HG03097 (cell line): ENCODE measurements at regions not wholly inside any gene's neighbourhood (a gene's known extent, or its start where the extent isn't known, plus 50 kb on each side); places are given as distances from the start of the nearest gene placed in this dataset.

Experiments
- ATAC-seq: cut with Tn5 transposase; IDR thresholded peaks from one replicate; pipeline ENCODE4 v1.9.1; 2021; ENCODE audit not compliant: unreplicated experiment, low FRiP score

DNA sequence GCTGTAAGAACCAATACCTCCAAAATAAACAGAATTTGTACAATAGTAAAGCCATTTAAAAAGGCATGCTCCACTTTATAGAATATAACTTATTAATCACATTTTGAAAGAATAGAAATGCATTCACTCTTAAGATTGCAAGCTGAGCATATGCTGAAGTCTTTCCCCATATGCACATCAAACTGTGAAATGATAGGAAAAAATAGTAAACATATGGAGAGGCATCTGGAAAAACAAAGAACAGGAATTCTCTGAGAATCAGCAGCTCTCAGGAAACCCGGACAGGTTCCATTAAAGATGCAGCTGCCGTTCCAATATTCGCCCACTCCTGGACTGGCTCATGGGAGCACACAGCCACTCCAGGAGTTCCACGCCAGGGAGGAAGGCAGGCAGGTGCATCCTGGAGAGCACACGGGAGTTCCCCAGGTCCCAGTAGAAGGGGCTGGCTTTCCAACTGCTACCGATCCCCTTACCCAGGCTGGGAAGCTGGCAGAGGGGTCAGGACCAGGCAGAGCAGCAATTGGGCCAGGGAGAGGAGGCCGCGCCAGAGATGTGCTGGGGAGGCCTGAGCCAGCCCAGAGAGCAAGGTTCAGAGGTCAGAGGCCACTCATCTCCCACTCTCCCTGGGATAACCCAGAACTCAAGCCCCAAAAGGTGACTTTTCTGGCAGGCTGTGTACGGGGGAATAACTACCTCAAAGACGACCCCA lies 111.1 kb downstream of the DLL1 start:
- no peak for ATAC-seq

DNA sequence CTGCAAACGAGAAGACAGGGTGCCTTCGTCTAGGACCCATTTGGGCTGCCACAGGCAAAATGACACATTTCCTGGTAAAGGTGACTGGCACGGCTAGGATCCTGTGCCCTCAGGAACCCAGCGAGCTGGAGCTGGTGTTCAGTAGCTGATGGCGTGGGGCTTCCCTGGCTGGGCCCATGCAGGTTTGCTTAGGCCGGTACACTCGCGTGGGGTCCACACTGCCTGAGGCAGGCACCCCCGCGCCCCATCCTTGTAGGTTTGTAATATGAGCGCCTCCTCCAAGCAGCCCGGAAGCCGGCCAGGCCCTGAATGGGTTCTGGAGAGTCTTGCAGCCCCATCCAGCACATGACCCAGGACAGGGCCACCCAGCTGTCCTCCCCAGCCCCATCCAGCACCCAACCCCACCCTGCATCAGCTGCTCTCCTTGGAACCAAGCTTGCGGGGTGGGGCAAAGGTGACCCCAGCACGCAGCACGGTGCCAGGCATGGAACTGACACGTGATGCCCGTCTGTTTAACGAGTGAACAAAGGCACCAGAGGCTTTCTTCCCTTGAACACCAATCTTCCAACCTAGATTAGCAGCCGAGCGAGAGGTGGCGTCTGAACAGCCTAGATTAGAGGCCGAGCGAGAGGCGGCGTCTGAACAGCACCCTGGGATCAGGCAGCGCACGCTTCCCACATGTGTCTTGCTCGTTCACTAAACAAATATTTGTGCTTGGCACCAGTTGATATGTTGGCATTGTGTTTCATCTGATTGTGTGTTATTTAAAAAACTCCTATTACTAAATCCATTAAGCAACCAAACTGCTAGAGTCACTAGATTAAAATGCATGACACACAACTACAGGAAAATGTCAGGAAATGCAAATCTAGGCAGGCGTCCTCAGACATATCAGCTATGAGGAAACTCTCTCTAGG lies 112.1 kb downstream of the DLL1 start:
- ATAC-seq, result no peak

DNA sequence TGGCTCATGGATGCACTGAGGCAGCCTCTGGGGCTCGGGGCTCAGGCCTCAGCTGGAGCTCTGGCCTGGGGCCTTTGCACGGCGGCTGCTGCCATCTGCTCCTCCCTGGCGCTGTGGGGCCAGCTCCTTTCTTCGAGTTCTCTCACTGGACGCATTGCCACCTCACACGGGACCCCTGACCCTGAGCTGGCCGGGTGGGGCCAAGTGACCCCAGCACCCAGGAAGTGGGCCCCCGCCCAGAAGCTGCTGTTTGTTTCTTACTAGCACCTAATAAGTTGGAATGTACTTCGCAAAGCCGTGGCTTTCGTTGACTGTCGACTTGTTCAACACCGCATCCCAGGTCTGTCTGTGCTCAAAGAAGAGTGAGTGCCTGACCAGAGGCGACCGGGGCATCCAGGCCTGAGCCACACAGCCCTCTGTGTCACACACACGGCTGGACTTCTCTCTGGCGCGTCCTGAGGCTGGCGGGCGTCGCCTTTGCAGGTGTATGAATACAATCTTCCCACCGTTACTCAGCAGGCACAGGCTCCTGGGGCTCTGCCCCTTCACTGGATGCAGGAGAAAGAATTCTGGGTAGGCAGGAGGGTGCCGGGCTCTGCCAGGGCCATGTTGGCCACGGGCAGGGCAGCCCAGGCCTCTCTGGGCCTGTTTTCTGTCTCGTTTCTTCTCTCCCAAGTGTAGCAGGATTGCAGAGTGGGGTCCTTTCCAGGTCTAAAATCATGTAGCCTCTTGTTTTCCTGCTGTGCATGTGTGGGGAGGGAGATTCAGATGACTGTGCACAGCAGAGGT lies 112.9 kb downstream of the DLL1 start:
- no peak for ATAC-seq

- no peak for ATAC-seq
Measured at GRCh38 chr6:170176898-170177771, 113.7 kb downstream of the DLL1 start.

DNA sequence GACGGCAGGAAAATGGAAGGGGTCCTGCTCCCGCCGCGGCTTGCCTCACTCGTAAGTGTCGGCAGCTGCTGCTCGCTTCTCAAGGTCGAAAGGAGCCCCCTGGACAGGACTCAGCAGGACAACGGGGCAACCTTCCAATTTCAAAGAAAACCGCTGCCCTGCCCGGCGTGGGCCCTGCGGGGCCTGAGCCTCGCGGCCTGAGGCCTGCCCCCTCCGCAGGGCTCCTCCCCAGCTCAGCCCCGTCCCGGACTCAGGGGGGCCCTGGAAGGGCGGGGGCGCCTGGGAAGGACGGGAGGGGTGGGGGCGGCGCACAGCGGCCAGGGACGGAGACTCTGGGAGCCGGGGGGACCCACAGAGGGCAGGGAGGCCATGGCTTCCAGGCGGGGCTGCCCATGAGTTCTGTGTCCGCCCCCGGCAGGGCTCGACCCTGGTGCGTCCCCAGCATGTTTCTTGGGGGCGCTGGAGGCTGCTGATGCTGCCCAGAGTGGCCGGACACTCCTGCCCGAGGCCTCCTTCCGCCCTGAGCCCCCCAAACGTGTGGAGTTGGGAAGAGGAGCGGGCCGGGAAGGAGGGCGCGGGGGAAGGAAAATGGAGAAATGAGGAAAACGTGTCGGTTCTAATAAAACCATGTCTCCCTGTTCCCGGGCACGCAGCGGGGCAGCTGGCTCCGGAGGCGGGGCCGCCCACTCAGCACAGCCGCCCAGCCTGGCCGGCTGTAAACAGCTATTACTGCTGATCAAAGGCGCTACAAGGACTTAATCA lies 114.6 kb downstream of the DLL1 start:
- no peak for ATAC-seq

DNA sequence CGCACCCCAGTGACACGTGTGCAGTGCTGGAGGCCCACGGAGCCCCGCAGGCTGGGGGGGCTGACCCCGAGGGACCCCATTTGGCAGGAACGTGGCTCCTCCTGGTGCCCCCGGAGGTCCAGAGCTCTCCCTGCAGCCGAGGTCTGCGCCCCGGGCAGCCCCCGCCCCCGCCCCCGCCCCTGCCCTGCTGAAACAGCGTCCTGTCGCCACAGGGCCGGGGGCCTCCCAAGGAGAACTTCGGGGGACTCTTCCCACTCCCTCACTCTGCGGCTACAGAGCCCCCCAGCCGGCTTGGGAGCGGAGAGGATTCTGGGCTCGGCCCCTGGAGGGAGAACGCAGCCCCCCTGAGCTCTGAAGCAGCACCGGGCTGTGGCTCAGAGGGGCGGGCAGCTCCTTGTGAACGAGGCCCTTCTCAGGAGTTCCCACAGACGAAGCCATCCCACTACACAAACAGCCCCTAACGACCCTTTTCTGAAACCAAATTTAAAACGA lies 115.2 kb downstream of the DLL1 start:
- no peak for ATAC-seq

DNA sequence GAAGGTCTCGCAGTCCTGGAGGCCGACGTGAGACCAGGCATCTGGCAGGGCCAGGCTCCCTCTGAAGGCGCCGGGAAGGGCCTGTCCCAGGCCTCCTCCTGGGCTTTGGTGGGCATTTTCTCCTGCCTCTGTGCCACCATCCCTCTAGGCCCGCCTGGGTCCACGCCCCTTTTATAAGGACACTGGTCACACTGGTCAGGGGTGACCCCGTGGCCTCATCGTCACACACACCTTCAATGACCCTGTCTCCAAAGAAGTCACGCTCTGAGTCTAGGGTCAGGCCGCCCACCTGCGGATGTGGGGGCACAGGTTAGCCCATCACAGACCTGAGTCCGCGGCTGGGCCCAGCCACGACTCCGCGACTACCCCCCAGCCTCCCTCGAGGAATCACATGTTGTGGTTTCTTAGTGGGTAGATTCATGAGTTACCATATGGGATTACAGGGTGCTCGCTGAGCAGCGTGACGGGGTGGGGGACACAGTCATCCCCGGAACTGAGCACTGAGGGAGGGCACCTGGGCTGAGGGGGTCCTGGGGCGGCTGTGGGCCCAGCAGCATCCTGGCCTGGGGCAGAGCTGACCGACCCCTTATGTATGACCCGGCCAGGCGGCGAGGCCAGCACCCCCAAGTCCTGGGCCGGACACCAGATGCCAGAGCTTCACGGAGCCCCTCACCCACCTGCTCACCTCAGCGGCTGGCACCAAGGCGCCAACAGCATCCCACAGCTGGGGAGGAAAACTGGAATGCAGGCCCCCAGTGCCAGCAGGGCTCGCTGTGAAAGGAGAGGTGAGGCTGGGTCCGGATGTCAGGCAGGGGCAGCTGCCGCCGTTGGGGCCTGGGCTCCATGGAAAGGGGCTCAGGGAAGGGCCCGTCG lies 115.9 kb downstream of the DLL1 start:
- no peak for ATAC-seq

DNA sequence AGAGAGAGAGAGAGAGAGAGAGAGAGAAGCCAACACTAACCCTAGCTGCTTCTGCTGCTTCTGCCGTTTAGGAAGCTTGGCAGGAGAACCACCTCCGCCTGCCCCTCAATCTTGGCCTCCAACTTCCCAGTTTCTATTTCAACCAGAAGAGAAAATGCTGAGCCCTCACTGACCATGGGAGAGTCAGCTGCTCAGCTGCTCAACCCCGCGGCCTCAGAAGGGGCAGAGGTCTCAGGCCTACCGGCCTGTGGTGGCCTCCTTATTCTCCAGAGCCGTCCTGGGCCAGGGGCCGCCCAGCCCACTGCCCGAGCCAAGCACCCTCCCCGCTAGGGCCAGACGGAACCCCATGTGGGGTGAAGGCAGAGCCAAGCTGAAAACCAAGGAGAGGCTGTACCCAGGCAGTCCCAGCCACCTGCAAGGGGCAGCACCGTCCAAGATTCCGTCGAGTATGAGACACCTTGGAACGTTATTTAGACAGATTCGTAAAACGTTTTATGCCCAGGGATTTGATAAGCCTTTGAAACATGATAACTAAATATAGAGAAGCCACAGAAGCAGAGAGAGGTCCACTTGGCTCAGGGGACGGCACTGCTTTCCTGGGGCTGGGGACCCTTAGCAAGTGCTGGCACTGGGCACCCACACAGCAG lies 116.6 kb downstream of the DLL1 start:
- ATAC-seq, result no peak

GRCh38 chr6:170173335-170173881 lies 117.5 kb downstream of the DLL1 start:
- ATAC-seq, result no peak

DNA sequence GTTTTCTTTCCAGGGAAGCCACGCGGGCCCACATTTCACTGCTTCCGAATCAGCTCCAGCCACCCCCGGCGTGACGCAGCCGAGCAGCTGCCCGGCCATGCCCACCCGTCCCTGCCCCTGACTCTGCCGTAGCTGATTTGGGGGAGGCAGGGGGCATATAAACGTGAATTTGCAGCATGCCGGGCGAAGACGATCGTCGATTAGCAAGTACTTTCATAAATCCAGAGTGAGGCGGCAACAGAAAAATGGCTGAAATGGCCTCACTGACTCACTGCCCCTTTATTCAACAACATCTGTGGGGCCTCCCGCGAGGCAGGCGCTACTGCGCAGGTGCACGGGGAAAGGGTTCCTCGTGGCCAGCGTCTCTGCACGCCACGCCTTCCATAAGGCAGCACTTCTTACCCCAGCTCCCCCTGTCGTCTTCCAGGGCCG lies 118.0 kb downstream of the DLL1 start:
- ATAC-seq, result no peak

- ATAC-seq, result no peak
Measured at GRCh38 chr6:170172392-170172791, 118.5 kb downstream of the DLL1 start.

GRCh38 chr6:170167657-170168159 lies 123.2 kb downstream of the DLL1 start:
- ATAC-seq, result no peak

- no peak for ATAC-seq
Measured at GRCh38 chr6:170166511-170167122, 124.3 kb downstream of the DLL1 start.

DNA sequence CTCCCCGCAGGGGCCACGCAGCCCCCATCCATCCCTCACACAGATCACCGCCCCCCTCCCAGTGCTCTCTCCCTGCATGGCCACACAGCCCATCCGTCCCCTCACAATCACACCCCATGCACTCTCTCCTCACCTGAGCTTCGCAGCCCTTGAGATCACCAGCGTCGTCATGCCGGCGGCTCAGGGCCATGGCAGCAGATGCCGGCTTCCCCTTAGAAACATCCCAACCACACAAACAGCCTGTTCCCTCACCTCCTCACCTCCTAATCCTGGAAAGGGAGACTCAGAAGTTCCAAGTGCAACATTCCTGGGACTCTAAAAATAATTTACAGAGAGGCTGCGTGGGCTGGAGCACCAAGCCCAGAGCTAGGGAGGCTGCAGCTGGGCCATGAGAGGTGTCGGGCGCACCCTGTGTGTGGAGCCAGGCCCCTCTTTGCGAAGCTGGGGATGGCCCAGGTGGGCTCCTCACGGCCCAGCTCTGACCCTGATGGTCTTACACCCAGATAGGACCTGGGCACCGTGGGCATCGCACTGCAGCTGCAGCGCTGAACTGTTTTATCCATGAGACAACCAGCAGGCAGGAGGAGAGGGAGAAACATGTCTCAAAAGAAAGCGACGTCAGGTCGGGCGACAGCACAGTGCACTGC lies 125.3 kb downstream of the DLL1 start:
- ATAC-seq, result no peak

DNA sequence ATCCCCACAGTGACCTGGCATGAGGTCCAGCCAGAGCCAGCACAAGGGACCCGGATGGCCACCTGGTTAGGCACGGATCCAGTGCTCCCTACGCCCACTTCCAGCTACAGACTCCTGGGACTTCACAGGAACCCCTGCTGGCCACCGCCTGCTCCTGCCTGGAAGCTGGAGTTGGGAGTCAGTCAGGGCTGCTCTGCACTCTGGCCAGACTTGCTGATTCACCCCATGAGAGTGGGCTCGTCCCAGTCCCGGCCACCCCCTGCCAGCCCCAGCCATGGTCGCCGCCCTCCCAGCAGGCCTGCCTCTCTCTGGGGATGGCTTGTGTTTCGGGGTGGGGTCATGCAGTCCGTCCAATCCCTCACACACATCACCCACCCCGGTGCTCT lies 125.8 kb downstream of the DLL1 start:
- ATAC-seq, result no peak

GRCh38 chr6:170164271-170164900 lies 126.5 kb downstream of the DLL1 start:
- no peak for ATAC-seq
